ENCODE measurements at regions not wholly inside any gene's neighbourhood (a gene's known extent, or its start where the extent isn't known, plus 50 kb on each side); places are given as distances from the start of the nearest gene placed in this dataset.
A peak's percentile ranks its signal among the peaks of the same experiment; 100 is the strongest.

DNA sequence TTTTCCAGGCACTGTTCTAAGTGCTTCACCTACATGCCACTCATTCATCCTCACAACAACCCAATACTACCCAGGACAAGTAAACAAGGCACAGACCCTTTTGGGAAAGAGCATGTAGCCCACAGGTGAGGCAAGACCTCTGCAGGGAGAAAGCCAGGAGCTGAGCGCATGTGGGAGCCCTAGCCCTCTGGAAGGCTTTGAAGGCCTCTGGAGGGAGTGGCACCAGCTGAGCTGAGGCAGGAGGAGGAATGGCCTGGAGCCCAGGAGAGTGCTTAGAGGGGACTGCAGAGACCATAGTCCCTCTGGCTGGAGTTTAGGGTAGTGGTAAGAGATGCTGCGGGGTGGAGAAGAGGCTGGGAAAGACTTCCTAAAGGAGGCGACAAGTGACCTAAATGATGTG lies 516.5 kb downstream of the FUT8 start:
- DNase-seq (ENCODE audit: low read depth), result no peak

- no peak for DNase-seq (ENCODE audit: low read depth)
Observed at GRCh38 chr14:65933400-65934069, 521.0 kb downstream of the FUT8 start.

- DNase-seq (ENCODE audit: low read depth), result no peak
Observed at GRCh38 chr14:65934070-65934435, 521.5 kb downstream of the FUT8 start.

- no peak for DNase-seq (ENCODE audit: low read depth)
Observed at GRCh38 chr14:65936342-65936975, 523.9 kb downstream of the FUT8 start.

- no peak for DNase-seq (ENCODE audit: low read depth)
Observed at GRCh38 chr14:65937079-65937959, 524.8 kb downstream of the FUT8 start.

DNA sequence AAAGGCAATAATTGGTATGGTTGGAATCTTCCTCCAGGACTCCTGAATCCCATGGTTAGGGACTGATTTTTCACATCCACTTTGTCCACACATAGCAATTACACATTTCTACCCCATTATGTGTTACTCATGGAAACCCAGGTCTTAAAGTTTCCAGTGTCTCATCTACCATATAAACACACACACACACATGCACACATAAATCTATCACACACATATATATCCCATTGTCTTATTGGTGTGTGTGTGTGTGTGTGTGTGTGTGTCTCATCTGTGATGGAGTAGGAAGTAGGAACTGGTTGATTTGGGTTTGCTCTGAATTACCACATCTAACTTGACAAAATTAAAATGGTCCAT lies 525.4 kb downstream of the FUT8 start:
- DNase-seq (ENCODE audit: low read depth), result no peak

- DNase-seq (ENCODE audit: low read depth), result no peak
Observed at GRCh38 chr14:65938738-65939137, 526.2 kb downstream of the FUT8 start.

DNA sequence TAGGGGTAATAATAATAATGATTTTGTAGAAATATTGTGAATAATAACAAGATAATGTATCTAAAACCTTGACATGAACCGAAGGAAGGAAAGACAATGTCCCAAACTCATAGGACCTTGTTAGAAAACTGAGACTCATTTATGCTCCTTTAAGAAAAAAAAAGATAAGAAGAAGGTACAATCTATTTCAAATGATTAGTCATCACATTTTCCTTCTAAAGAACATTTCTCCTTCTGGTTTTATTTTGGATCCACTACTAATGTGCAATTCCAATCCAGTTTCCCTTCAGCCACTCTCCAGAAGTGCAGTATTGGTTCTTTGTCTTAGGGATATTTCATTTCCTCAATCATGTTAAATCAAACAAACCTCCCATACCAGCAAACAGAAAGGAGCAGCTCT lies 526.7 kb downstream of the FUT8 start:
- no peak for DNase-seq (ENCODE audit: low read depth)

DNA sequence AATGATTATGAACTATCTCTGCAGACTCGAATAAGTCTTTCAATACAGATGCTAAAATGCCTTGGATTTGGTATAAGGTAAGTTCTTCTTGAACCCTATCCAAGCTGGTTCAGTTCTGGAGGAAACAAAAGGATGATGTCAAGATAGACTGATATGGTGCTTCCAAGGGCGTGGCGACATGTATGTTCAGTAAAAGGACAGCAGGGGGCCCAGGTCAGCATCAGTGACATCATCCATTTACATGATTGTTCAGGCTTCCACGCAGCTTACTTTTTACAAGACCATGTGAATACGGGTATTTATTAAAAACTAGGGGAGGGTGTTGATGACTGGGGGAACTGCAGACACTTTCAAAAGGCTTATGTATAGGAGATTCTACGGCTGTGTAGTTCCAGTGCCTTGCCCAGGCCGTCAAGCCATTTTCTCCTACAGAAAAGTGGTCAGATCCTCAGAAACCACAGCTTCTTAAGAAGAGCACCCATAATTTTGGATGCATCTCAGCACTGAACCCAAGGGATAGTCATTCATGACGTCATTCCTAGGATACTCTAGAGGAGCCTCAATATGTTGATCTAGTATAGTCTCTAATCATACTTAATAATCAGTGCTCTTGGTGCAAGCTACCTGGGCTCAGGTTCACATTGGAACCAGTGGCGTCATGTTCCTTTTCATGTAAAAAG lies 527.7 kb downstream of the FUT8 start:
- DNase-seq (ENCODE audit: low read depth), result peak; percentile 40

- no peak for DNase-seq (ENCODE audit: low read depth)
Observed at GRCh38 chr14:65941091-65941490, 528.6 kb downstream of the FUT8 start.

GRCh38 chr14:65943150-65943549 lies 530.6 kb downstream of the FUT8 start:
- DNase-seq (ENCODE audit: low read depth), result no peak

DNA sequence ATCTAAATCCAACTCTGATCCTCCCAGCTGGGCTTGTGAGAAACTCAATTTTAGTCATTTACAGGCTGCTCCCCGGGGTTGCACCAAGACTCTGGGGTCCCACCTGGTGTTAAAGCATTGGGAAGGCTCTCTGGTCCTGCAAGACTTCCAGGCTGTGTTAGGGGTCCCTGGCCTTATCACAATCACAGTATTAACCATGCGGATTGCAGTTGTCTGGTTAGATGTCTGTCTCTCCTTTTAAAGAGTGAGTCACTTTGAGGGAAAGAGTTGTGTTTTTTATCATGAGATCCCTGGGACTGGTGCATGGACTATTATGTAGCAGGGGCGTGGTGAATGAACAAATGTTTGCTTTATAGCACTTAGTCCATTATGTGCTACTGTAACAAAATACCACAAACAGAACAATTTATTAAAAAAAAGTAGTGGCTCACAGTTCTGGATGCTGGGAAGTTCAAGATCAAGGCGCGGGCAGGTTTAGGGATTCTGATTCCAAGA lies 531.4 kb downstream of the FUT8 start:
- peak; percentile 8 for DNase-seq (ENCODE audit: low read depth)

DNA sequence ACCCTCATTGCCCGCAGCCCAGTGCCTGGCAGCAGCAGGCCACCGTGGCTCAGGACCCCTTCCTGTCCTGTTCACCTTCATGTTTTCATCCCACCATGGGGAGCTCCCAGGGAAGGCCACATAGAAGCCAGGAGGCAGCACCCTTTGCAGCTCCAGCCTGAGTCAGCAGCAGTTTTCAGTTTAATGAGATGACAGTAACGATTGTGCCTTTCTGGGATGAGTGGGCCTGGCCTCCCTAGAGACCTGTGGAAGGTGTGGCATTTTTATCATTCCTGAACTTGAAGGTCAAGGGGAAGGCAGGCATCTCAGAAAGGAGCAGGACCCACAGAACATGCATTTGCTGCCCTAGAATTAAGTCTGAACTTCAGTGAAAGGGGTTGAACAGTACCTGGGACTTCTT lies 532.8 kb downstream of the FUT8 start:
- no peak for DNase-seq (ENCODE audit: low read depth)

- DNase-seq (ENCODE audit: low read depth), result no peak
Observed at GRCh38 chr14:65946494-65946893, 534.0 kb downstream of the FUT8 start.

- no peak for DNase-seq (ENCODE audit: low read depth)
Observed at GRCh38 chr14:65948302-65948701, 535.8 kb downstream of the FUT8 start.

DNA sequence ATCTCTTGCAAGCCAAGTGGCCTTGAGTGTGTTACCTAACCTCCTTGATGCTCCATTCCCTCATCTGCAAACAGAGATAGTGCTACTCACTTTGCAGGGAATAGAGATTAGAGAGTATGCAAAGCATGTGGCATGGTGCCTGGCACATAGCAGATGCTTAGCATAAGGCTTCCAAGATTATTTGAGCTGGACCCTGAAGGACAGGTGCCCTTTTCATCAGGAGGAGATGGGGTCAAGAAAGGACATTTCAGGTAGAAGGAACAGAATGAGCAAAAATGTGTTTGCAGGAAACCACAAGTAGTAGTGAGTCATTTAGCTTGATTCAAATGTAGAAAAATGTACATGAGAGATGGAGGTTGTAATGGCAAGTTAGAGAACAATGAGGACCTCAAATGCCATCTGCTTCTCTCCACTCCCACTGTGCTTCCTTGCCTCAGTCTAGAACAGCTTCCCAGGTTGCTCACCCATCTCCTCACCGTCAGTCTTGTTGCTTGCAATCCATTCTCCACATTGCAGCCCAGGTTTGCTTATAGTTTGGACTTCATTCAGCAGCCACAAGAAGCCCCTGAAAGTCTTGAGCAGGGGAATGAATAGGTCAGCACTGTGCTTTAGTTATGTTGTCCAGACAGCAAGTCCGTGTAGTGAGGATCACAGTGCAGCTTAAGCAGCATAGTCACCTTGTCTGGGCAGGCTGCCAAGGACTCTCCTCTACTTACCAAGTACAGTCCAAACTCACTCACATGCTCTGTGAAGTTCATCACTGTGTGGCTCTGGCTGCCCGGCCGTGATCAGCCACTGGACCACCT lies 536.3 kb upstream of the CCDC196 start:
- DNase-seq (ENCODE audit: low read depth), result peak; percentile 73

- DNase-seq (ENCODE audit: low read depth), result no peak
Observed at GRCh38 chr14:65954942-65955341, 531.2 kb upstream of the CCDC196 start.

GRCh38 chr14:65957631-65958205 lies 528.5 kb upstream of the CCDC196 start:
- no peak for DNase-seq (ENCODE audit: low read depth)

DNA sequence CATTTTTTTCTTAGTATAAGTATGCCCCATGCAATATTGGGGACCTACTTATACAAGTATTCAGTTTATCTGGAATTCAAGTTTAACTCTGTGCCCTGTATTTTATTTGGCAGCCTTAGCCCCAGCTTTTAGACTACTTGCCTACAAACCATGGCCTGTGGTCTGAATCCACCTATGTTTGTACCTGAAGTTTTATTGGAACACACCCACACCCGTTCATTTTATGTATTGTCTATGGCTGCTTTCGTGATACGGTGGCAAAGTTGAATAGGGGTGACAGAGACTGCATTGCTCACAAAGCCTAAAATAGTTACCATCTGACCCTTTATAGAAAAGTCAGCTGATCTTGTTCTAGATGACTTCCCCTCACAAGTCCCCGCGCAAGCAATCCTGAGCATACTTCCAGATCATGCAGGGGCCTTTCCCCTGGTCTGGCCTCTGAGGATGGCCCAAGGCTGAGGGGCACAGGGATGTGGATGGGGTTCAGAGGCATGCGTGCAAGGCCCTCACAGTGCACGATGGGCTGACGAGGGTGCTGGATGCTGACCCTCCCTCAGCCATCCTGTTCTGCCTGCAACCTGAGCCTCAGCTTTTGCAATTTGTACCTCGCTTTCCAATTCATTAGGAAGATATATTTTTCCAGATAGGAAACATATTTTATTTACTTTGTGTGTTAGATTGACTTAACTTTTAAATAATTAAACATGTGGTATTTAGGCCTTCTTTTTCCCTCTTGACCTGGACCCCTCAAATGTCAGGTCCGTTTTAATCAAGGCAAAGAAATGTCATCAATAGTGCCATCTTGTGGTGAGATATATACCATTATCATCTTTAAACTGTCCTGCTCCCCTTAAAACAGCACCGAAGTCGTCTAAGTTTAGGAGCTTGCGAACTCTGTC lies 527.3 kb upstream of the CCDC196 start:
- DNase-seq (ENCODE audit: low read depth), result peak; percentile 49
